SK-N-SH treated with all-trans-retinoic acid at 6 μM for 48 hours (cell line): ENCODE measurements at regions not wholly inside any gene's neighbourhood (a gene's known extent, or its start where the extent isn't known, plus 50 kb on each side); places are given as distances from the start of the nearest gene placed in this dataset.
"Not testable (repeated sequence)": the region's sequence is repeated elsewhere in the genome, so short reads cannot be mapped to it uniquely, and the experiment has no call there.

ENCODE experiments used
- ATAC-seq: fragments of 200-7000 bp; cut with Tn5 transposase; 3 replicates; pipeline ENCODE4 v1.9.1; 2020; ENCODE audit warnings: mild to moderate bottlenecking, moderate library complexity
- BACH2 ChIP-seq: fragments of 250-450 bp; sonication (Bioruptor Pico); IDR thresholded peaks from 2 replicates; pipeline ENCODE4 v1.9.0; 2021; ENCODE audit warnings: mild to moderate bottlenecking, borderline replicate concordance
- CREB5 ChIP-seq: fragments of 250-450 bp; sonication (Bioruptor Pico); IDR thresholded peaks from 2 replicates; pipeline ENCODE4 v1.5.1; 2020; ENCODE audit warnings: low read depth, mild to moderate bottlenecking, moderate library complexity
- CSDC2 ChIP-seq: fragments of 250-450 bp; sonication (Bioruptor Pico); IDR thresholded peaks from 2 replicates; pipeline ENCODE4 v1.5.0; 2020; ENCODE audit warnings: mild to moderate bottlenecking, moderate library complexity
- CSRNP3 ChIP-seq: fragments of 250-450 bp; sonication (Bioruptor Pico); IDR thresholded peaks from 2 replicates; pipeline ENCODE4 v1.5.1; 2021; ENCODE audit warnings: mild to moderate bottlenecking, moderate library complexity
- ESRRG ChIP-seq: fragments of 250-450 bp; sonication (Bioruptor Pico); IDR thresholded peaks from 2 replicates; pipeline ENCODE4 v1.6.1; 2021; ENCODE audit warnings: mild to moderate bottlenecking
- GLIS3 ChIP-seq: fragments of 250-450 bp; sonication (Bioruptor Pico); IDR thresholded peaks from 2 replicates; pipeline ENCODE4 v1.5.0; 2020; ENCODE audit warnings: mild to moderate bottlenecking, moderate library complexity
- OSR1 ChIP-seq: fragments of 250-450 bp; sonication (Bioruptor Pico); IDR thresholded peaks from 2 replicates; pipeline ENCODE4 v1.8.0; 2022; ENCODE audit warnings: moderate library complexity, mild to moderate bottlenecking, inconsistent platforms
- POU6F1 ChIP-seq: fragments of 250-450 bp; sonication (Bioruptor Pico); IDR thresholded peaks from 2 replicates; pipeline ENCODE4 v1.8.0; 2021; ENCODE audit warnings: low read depth, mild to moderate bottlenecking, moderate library complexity, borderline replicate concordance
- PPARA ChIP-seq: fragments of 250-450 bp; sonication (Bioruptor Pico); IDR thresholded peaks from 2 replicates; pipeline ENCODE4 v1.5.0; 2020; ENCODE audit warnings: mild to moderate bottlenecking, borderline replicate concordance
- RARB ChIP-seq: fragments of 250-450 bp; sonication (Bioruptor Pico); IDR thresholded peaks from 2 replicates; pipeline ENCODE4 v1.8.0; 2021; ENCODE audit warnings: mild to moderate bottlenecking, moderate library complexity
- SNAI2 ChIP-seq: fragments of 250-450 bp; sonication (Bioruptor Pico); IDR thresholded peaks from 2 replicates; pipeline ENCODE4 v1.5.0; 2020; ENCODE audit warnings: mild to moderate bottlenecking, moderate library complexity
- TSHZ2 ChIP-seq: fragments of 250-450 bp; sonication (Bioruptor Pico); IDR thresholded peaks from 2 replicates; pipeline ENCODE4 v1.5.0; 2020; ENCODE audit warnings: mild to moderate bottlenecking, moderate library complexity
- ZC3H10 ChIP-seq: fragments of 250-450 bp; sonication (Bioruptor Pico); IDR thresholded peaks from 2 replicates; pipeline ENCODE4 v1.5.1; 2021; ENCODE audit warnings: mild to moderate bottlenecking, moderate library complexity
- ZFP3 ChIP-seq: fragments of 250-450 bp; sonication (Bioruptor Pico); IDR thresholded peaks from 2 replicates; pipeline ENCODE4 v1.5.0; 2020; ENCODE audit warnings: mild to moderate bottlenecking, moderate library complexity
- ZFP30 ChIP-seq: fragments of 450-650 bp; formaldehyde crosslinking; IDR thresholded peaks from 2 replicates; pipeline ENCODE4 v1.5.0; 2022; ENCODE audit warnings: mild to moderate bottlenecking, moderate library complexity
- ZNF565 ChIP-seq: fragments of 450-650 bp; formaldehyde crosslinking; conservative IDR thresholded peaks from 2 replicates; pipeline ENCODE4 v1.5.0; 2020; ENCODE audit warnings: low read depth, mild to moderate bottlenecking, moderate library complexity
- ZNF70 ChIP-seq: fragments of 450-650 bp; formaldehyde crosslinking; IDR thresholded peaks from 2 replicates; pipeline ENCODE4 v1.5.0; 2020; ENCODE audit warnings: mild to moderate bottlenecking, moderate library complexity
- ZNF8 ChIP-seq: fragments of 450-650 bp; formaldehyde crosslinking; IDR thresholded peaks from 2 replicates; pipeline ENCODE4 v1.5.0; 2020; ENCODE audit warnings: mild to moderate bottlenecking, moderate library complexity

- TF ChIP-seq GLIS3 (CRISPR knock-in tag) = no peak
- TF ChIP-seq CSDC2 (CRISPR knock-in tag) = no peak
- no peak for TF ChIP-seq ZNF70 (CRISPR knock-in tag)
- TF ChIP-seq ZNF8 (CRISPR knock-in tag) = no peak
- no peak for TF ChIP-seq POU6F1 (CRISPR knock-in tag)
- TF ChIP-seq ZFP30 (CRISPR knock-in tag) = no peak
- no peak for TF ChIP-seq SNAI2 (CRISPR knock-in tag)
- no peak for TF ChIP-seq CREB5
- TF ChIP-seq CSRNP3 (CRISPR knock-in tag) = no peak
- TF ChIP-seq RARB (CRISPR knock-in tag) = no peak
- no peak for TF ChIP-seq BACH2
- no peak for TF ChIP-seq TSHZ2 (CRISPR knock-in tag)
- ATAC-seq = no peak
Observed at GRCh38 chr4:14920237-14920636, 82.0 kb upstream of the CPEB2 start.

- ATAC-seq = no peak
- TF ChIP-seq RARB (CRISPR knock-in tag) (no peak), ESRRG (CRISPR knock-in tag) (no peak), PPARA (no peak), CSDC2 (CRISPR knock-in tag) (no peak), ZC3H10 (CRISPR knock-in tag) (no peak), ZNF565 (no peak), CSRNP3 (CRISPR knock-in tag) (no peak), ZNF8 (CRISPR knock-in tag) (no peak), BACH2 (no peak), CREB5 (no peak), OSR1 (CRISPR knock-in tag) (no peak)
- TF ChIP-seq, all 23 proteins: peak for 0
Observed at GRCh38 chr4:14920759-14921320, 81.4 kb upstream of the CPEB2 start.

GRCh38 chr4:14921781-14922180 lies 80.5 kb upstream of the CPEB2 start:
- ATAC-seq = not testable (repeated sequence)

- no peak for ATAC-seq
- TF ChIP-seq GLIS3 (CRISPR knock-in tag) (no peak), ESRRG (CRISPR knock-in tag) (no peak), ZNF8 (CRISPR knock-in tag) (no peak), CSRNP3 (CRISPR knock-in tag) (no peak), ZNF70 (CRISPR knock-in tag) (no peak), CSDC2 (CRISPR knock-in tag) (no peak), ZFP3 (CRISPR knock-in tag) (no peak), BACH2 (no peak)
Observed at GRCh38 chr4:14924076-14924811, 78.0 kb upstream of the CPEB2 start.
